ENCODE measurements at regions not wholly inside any gene's neighbourhood (a gene's known extent, or its start where the extent isn't known, plus 50 kb on each side); places are given as distances from the start of the nearest gene placed in this dataset.

- no peak for DNase-seq (ENCODE audit: low read depth)
These were observed 113.0 kb downstream of the LITAF start for GRCh38 chr16:11473728-11474127.

- no peak for DNase-seq (ENCODE audit: low read depth)
These were observed 112.0 kb downstream of the LITAF start for GRCh38 chr16:11474617-11475291.

GRCh38 chr16:11475896-11476630, 110.7 kb downstream of the LITAF start:
- no peak for DNase-seq (ENCODE audit: low read depth)

GRCh38 chr16:11476676-11477075, 110.0 kb downstream of the LITAF start:
- DNase-seq (ENCODE audit: low read depth), result no peak

- DNase-seq (ENCODE audit: low read depth), result no peak
These were observed 108.1 kb downstream of the LITAF start for GRCh38 chr16:11478431-11479119.

GRCh38 chr16:11479916-11480315, 106.8 kb downstream of the LITAF start:
- no peak for DNase-seq (ENCODE audit: low read depth)

- no peak for DNase-seq (ENCODE audit: low read depth)
These were observed 106.1 kb downstream of the LITAF start for GRCh38 chr16:11480634-11481033.

- DNase-seq (ENCODE audit: low read depth), result no peak
These were observed 104.7 kb downstream of the LITAF start for GRCh38 chr16:11481987-11482386.

GRCh38 chr16:11482946-11483748, 103.6 kb downstream of the LITAF start:
- DNase-seq (ENCODE audit: low read depth), result no peak

GRCh38 chr16:11484691-11485258, 101.9 kb downstream of the LITAF start:
- DNase-seq (ENCODE audit: low read depth), result no peak

GRCh38 chr16:11485676-11486075, 101.0 kb downstream of the LITAF start:
- no peak for DNase-seq (ENCODE audit: low read depth)

GRCh38 chr16:11487289-11487688, 99.4 kb downstream of the LITAF start:
- DNase-seq (ENCODE audit: low read depth), result no peak

GRCh38 chr16:11488304-11488703, 98.4 kb downstream of the LITAF start:
- DNase-seq (ENCODE audit: low read depth), result no peak

GRCh38 chr16:11491524-11491923, 95.2 kb downstream of the LITAF start:
- no peak for DNase-seq (ENCODE audit: low read depth)

- no peak for DNase-seq (ENCODE audit: low read depth)
These were observed 93.8 kb downstream of the LITAF start for GRCh38 chr16:11492808-11493530.

- no peak for DNase-seq (ENCODE audit: low read depth)
These were observed 93.2 kb downstream of the LITAF start for GRCh38 chr16:11493531-11493929.

GRCh38 chr16:11494029-11494428, 92.7 kb downstream of the LITAF start:
- DNase-seq (ENCODE audit: low read depth), result no peak

- no peak for DNase-seq (ENCODE audit: low read depth)
These were observed 92.3 kb downstream of the LITAF start for GRCh38 chr16:11494433-11494832.

GRCh38 chr16:11495066-11495407, 91.7 kb downstream of the LITAF start:
- no peak for DNase-seq (ENCODE audit: low read depth)

Measured in LHCN-M2 (cell line).